WTC11 (cell line): ENCODE measurements at regions not wholly inside any gene's neighbourhood (a gene's known extent, or its start where the extent isn't known, plus 50 kb on each side); places are given as distances from the start of the nearest gene placed in this dataset.

Experiments used
- ATAC-seq: fragments of 200-7000 bp; cut with Tn5 transposase; 2 replicates; pipeline ENCODE4 v1.10.0; 2021; ENCODE audit warnings: mild to moderate bottlenecking, moderate library complexity
- CTCF ChIA-PET: fragments of 300-600 bp; sonication (Branson Sonifier 250); formaldehyde crosslinking; loops from one replicate; lab custom pipeline; 2021; ENCODE audit warnings: antibody characterized with exemption; lab: Charles Lee
- POLR2A ChIA-PET: fragments of 350-600 bp; sonication (Branson Sonifier 250); formaldehyde crosslinking; loops from one replicate; lab custom pipeline; 2021; ENCODE audit warnings: antibody characterized with exemption; lab: Charles Lee
- DNase-seq: peaks from one replicate; pipeline ENCODE4 v3.0.0; 2021; ENCODE audit warnings: low spot score
- H3K27ac Mint-ChIP-seq: 2 replicates; pipeline ENCODE4 v1.8.0; 2021; ENCODE audit warnings: mixed read lengths
- H3K27me3 Mint-ChIP-seq: 2 replicates; pipeline ENCODE4 v1.8.0; 2021; ENCODE audit warnings: low read depth, mild to moderate bottlenecking, moderate library complexity, mixed read lengths
- H3K36me3 Mint-ChIP-seq: 2 replicates; pipeline ENCODE4 v1.8.0; 2021; ENCODE audit warnings: mixed read lengths
- H3K4me1 Mint-ChIP-seq: 2 replicates; pipeline ENCODE4 v1.8.0; 2022; ENCODE audit warnings: mixed read lengths
- H3K4me3 Mint-ChIP-seq: 2 replicates; pipeline ENCODE4 v1.8.0; 2021; ENCODE audit warnings: mild to moderate bottlenecking, moderate library complexity, mixed read lengths
- H3K9me3 Mint-ChIP-seq: 2 replicates; pipeline ENCODE4 v1.8.0; 2021; ENCODE audit warnings: mixed read lengths
- AR ChIP-seq: fragments of 250-450 bp; sonication (Bioruptor Pico); IDR thresholded peaks from 2 replicates; pipeline ENCODE4 v1.9.0; 2021; ENCODE audit warnings: mild to moderate bottlenecking
- ARID4B ChIP-seq: sonication (generic); formaldehyde crosslinking; IDR thresholded peaks from 2 replicates; pipeline ENCODE4 v1.8.0; 2023; ENCODE audit warnings: missing genetic modification reagents, mild to moderate bottlenecking, borderline replicate concordance
- CBFB ChIP-seq: sonication (generic); formaldehyde crosslinking; IDR thresholded peaks from 2 replicates; pipeline ENCODE4 v1.8.1; 2022; ENCODE audit warnings: mild to moderate bottlenecking, low read depth, missing genetic modification reagents
- E2F1 ChIP-seq: sonication (generic); formaldehyde crosslinking; IDR thresholded peaks from 2 replicates; pipeline ENCODE4 v1.8.0; 2022; ENCODE audit warnings: mild to moderate bottlenecking, missing genetic modification reagents
- FOXP4 ChIP-seq: sonication (generic); formaldehyde crosslinking; IDR thresholded peaks from 2 replicates; pipeline ENCODE4 v1.8.0; 2022; ENCODE audit warnings: mild to moderate bottlenecking, missing genetic modification reagents
- GTF2I ChIP-seq: fragments of 250-450 bp; sonication (Bioruptor Pico); conservative IDR thresholded peaks from 2 replicates; pipeline ENCODE4 v1.4.0; 2021; ENCODE audit warnings: mild to moderate bottlenecking
- HMGA2 ChIP-seq: fragments of 250-450 bp; sonication (Bioruptor Pico); IDR thresholded peaks from 2 replicates; pipeline ENCODE4 v1.4.0; 2021; ENCODE audit warnings: mild to moderate bottlenecking, moderate library complexity
- HMGXB4 ChIP-seq: sonication (generic); formaldehyde crosslinking; IDR thresholded peaks from 2 replicates; pipeline ENCODE4 v1.8.1; 2023; ENCODE audit warnings: mild to moderate bottlenecking, moderate library complexity, missing genetic modification reagents
- NFATC4 ChIP-seq: fragments of 250-450 bp; sonication (Bioruptor Pico); IDR thresholded peaks from 2 replicates; pipeline ENCODE4 v1.9.0; 2021; ENCODE audit warnings: mild to moderate bottlenecking
- PRDM15 ChIP-seq: sonication (generic); formaldehyde crosslinking; IDR thresholded peaks from 2 replicates; pipeline ENCODE4 v1.8.0; 2022; ENCODE audit warnings: missing genetic modification reagents
- PREB ChIP-seq: sonication (generic); formaldehyde crosslinking; IDR thresholded peaks from 2 replicates; pipeline ENCODE4 v1.8.1; 2022; ENCODE audit warnings: mild to moderate bottlenecking, missing genetic modification reagents, moderate library complexity, borderline replicate concordance
- RELA ChIP-seq: sonication (generic); formaldehyde crosslinking; IDR thresholded peaks from 2 replicates; pipeline ENCODE4 v1.8.1; 2022; ENCODE audit warnings: missing genetic modification reagents, mild to moderate bottlenecking, borderline replicate concordance
- TEAD1 ChIP-seq: sonication (generic); formaldehyde crosslinking; IDR thresholded peaks from 2 replicates; pipeline ENCODE4 v1.8.0; 2022; ENCODE audit warnings: mild to moderate bottlenecking, missing genetic modification reagents
- TEAD4 ChIP-seq: sonication (generic); formaldehyde crosslinking; IDR thresholded peaks from 2 replicates; pipeline ENCODE4 v1.8.0; 2022; ENCODE audit warnings: mild to moderate bottlenecking, missing genetic modification reagents
- ZNF219 ChIP-seq: sonication (generic); formaldehyde crosslinking; IDR thresholded peaks from 2 replicates; pipeline ENCODE4 v1.8.0; 2023; ENCODE audit warnings: missing genetic modification reagents, mild to moderate bottlenecking, borderline replicate concordance
- ZNF423 ChIP-seq: fragments of 250-450 bp; sonication (Bioruptor Pico); IDR thresholded peaks from 2 replicates; pipeline ENCODE4 v2.1.2; 2022; ENCODE audit warnings: mild to moderate bottlenecking, moderate library complexity
- ZSCAN18 ChIP-seq: fragments of 250-450 bp; sonication (Bioruptor Pico); IDR thresholded peaks from 2 replicates; pipeline ENCODE4 v2.1.2; 2022; ENCODE audit warnings: mild to moderate bottlenecking, moderate library complexity

GRCh38 chr5:72010430-72010829, 96.8 kb upstream of the MAP1B start (continued):
- TF ChIP-seq GTF2I (CRISPR knock-in tag): no peak
- TF ChIP-seq E2F1 (CRISPR knock-in tag): no peak
- no peak for TF ChIP-seq TEAD1 (CRISPR knock-in tag)
- TF ChIP-seq NFATC4 (CRISPR knock-in tag): no peak

GRCh38 chr5:72012906-72013305, 94.4 kb upstream of the MAP1B start:
- Mint-ChIP-seq H3K36me3 (no peaks in the 10 kb centered on the region), H3K4me1 (peaks cover 14% of the 10 kb centered on the region), H3K27ac (no peak overlapping the region), H3K4me3 (no peak overlapping the region), H3K9me3 (no peaks in the 10 kb centered on the region), H3K27me3 (no peaks in the 10 kb centered on the region)
- ChIA-PET CTCF (interaction anchor here (1.1 kb wide), 1 partner anchor 10 kb away, joined by 3 read pairs; no protein-coding TSS in a partner anchor), POLR2A (no interaction called here)
- TF ChIP-seq HMGA2: no peak
- no peak for TF ChIP-seq FOXP4 (CRISPR knock-in tag)
- TF ChIP-seq RELA: no peak
- no peak for TF ChIP-seq HMGXB4 (CRISPR knock-in tag)
- no peak for TF ChIP-seq ZSCAN18 (CRISPR knock-in tag)
- TF ChIP-seq PREB: no peak
- no peak for TF ChIP-seq ARID4B (CRISPR knock-in tag)
- no peak for TF ChIP-seq TEAD4 (CRISPR knock-in tag)
- no peak for TF ChIP-seq NFATC4 (CRISPR knock-in tag)
- TF ChIP-seq ZNF219 (CRISPR knock-in tag): no peak
- TF ChIP-seq CBFB (CRISPR knock-in tag): no peak
- no peak for TF ChIP-seq GTF2I (CRISPR knock-in tag)
- no peak for TF ChIP-seq AR (CRISPR knock-in tag)
- TF ChIP-seq PRDM15 (CRISPR knock-in tag): no peak
- TF ChIP-seq ZNF423 (CRISPR knock-in tag): no peak
- ATAC-seq (no peak), DNase-seq (no peak)
